ENCODE measurements at regions not wholly inside any gene's neighbourhood (a gene's known extent, or its start where the extent isn't known, plus 50 kb on each side); places are given as distances from the start of the nearest gene placed in this dataset.
"Not testable (repeated sequence)": the region's sequence is repeated elsewhere in the genome, so short reads cannot be mapped to it uniquely, and the experiment has no call there.

GRCh38 chr5:82525626-82526025 is 247.5 kb upstream of the RPS23 start:
- no peak for DNase-seq

GRCh38 chr5:82523633-82524032 is 245.5 kb upstream of the RPS23 start:
- no peak for DNase-seq

GRCh38 chr5:82522897-82523296 is 244.7 kb upstream of the RPS23 start:
- DNase-seq = no peak

- no peak for DNase-seq
These were observed 243.4 kb upstream of the RPS23 start for GRCh38 chr5:82521431-82522051.

- DNase-seq = no peak
These were observed 241.4 kb upstream of the RPS23 start for GRCh38 chr5:82519558-82519957.

GRCh38 chr5:82517544-82518075 is 239.5 kb upstream of the RPS23 start:
- DNase-seq = no peak

GRCh38 chr5:82513738-82514137 is 235.6 kb upstream of the RPS23 start:
- no peak for DNase-seq

GRCh38 chr5:82512025-82512424 is 233.9 kb upstream of the RPS23 start:
- no peak for DNase-seq

GRCh38 chr5:82511134-82511533 is 233.0 kb upstream of the RPS23 start:
- no peak for DNase-seq

- DNase-seq = no peak
These were observed 231.6 kb upstream of the RPS23 start for GRCh38 chr5:82509762-82510161.

GRCh38 chr5:82506390-82506789 is 228.2 kb upstream of the RPS23 start:
- DNase-seq = not testable (repeated sequence)

- DNase-seq = no peak
These were observed 221.6 kb upstream of the RPS23 start for GRCh38 chr5:82499725-82500244.

- DNase-seq = no peak
These were observed 219.1 kb upstream of the RPS23 start for GRCh38 chr5:82497242-82497641.

- DNase-seq = no peak
These were observed 216.8 kb upstream of the RPS23 start for GRCh38 chr5:82494942-82495341.

GRCh38 chr5:82493221-82493620 is 215.1 kb upstream of the RPS23 start:
- no peak for DNase-seq

- no peak for DNase-seq
These were observed 213.2 kb upstream of the RPS23 start for GRCh38 chr5:82491397-82491796.

- no peak for DNase-seq
These were observed 211.5 kb upstream of the RPS23 start for GRCh38 chr5:82489683-82490082.

- no peak for DNase-seq
These were observed 209.0 kb upstream of the RPS23 start for GRCh38 chr5:82487131-82487530.

- DNase-seq = no peak
These were observed 202.2 kb upstream of the RPS23 start for GRCh38 chr5:82480331-82480730.

- no peak for DNase-seq
These were observed 198.0 kb upstream of the RPS23 start for GRCh38 chr5:82476155-82476554.

GRCh38 chr5:82473262-82473661 is 195.1 kb upstream of the RPS23 start:
- no peak for DNase-seq

- DNase-seq = no peak
These were observed 192.2 kb upstream of the RPS23 start for GRCh38 chr5:82470185-82470994.

- no peak for DNase-seq
These were observed 188.9 kb upstream of the RPS23 start for GRCh38 chr5:82466986-82467561.

GRCh38 chr5:82465235-82465634 is 187.1 kb upstream of the RPS23 start:
- no peak for DNase-seq

All from CD4-positive, alpha-beta T cell treated with Interleukin-4 for 4 hours (primary cell).